Occipital lobe (tissue), 1 donor: ENCODE measurements at regions not wholly inside any gene's neighbourhood (a gene's known extent, or its start where the extent isn't known, plus 50 kb on each side); places are given as distances from the start of the nearest gene placed in this dataset.
"Not testable (repeated sequence)": the region's sequence is repeated elsewhere in the genome, so short reads cannot be mapped to it uniquely, and the experiment has no call there.

Experiments
- DNase-seq: peaks from one replicate; lab custom pipeline; 2025; lab: John Stamatoyannopoulos, UW

GRCh38 chr12:77222336-77222735 is 157.0 kb upstream of the E2F7 start:
- no peak for DNase-seq

DNA sequence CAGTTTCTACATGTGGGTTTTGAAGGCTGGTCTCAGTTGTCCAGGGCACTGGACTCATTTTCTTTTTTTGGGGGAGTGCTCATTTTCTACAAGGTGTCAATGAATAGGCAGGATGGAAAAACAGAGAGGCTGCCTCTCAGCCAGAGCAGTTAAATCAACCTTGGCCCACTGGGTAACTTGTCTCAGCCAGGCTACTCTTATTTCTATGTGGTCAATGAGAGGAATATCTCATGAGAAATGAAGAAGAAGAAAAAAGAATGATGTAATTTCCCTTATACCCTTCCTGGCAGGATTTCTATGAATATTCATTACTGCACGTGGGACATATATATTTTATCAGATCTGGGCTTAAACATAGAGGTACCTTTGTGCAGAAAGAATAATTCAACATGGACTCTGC is 155.2 kb upstream of the E2F7 start:
- DNase-seq, result no peak

DNA sequence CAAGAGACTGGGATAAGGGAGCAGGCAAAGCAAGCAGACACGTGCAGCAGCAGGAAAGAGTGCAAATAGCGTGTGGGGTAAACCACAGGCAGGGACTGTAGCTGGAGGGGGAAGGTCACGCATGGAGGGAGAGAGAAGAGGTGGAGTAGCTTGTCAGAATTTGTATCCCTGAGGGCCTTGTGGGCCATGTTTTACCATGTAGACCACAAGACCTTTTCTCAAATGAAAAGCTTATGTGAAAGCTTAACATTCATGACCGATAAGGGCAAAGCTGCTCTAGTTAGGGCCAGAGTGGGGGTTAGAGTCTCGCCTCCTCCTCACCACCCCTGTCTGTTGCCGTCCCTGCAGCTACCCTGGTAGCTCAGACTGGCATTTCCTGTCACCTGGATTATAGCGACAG is 152.9 kb upstream of the E2F7 start:
- DNase-seq, result no peak

DNA sequence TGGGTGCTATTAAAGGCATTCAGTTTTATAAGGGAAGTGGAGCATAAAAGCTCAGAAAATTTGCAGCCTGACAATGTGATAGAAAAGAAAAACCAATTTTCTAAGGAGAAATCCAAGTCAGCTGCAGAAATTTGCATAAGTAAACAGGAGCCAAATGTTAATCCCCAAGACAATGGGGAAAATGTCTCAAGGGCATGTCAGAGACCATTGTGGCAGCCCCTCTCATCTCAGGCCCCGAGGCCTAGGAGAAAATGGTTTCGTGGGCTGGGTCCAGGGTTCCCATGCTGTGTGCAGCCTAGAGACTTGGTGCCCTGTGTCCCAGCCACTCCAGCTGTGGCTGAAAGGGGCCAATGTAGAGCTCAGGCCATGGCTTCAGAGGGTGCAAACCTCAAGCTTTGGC is 150.8 kb upstream of the E2F7 start:
- not testable (repeated sequence) for DNase-seq

DNA sequence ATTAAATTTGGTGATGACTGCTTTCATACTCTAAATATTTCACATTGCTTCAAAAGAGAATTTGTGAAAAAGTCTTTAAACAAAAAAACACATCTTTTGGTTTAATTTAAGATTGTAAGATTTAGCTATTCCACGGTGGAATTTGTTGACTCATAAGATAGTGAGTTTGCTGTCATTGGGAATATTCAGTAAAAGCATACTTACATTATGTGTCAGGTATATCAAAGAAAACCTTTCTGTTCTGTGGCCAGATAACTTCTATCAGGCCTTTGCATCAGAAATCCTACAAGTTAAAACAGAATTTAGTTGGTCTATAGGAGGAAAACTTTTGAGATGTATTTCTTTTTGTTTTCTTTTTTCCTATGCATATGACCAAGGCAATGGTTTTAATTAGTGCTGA is 148.8 kb upstream of the E2F7 start:
- no peak for DNase-seq

DNA sequence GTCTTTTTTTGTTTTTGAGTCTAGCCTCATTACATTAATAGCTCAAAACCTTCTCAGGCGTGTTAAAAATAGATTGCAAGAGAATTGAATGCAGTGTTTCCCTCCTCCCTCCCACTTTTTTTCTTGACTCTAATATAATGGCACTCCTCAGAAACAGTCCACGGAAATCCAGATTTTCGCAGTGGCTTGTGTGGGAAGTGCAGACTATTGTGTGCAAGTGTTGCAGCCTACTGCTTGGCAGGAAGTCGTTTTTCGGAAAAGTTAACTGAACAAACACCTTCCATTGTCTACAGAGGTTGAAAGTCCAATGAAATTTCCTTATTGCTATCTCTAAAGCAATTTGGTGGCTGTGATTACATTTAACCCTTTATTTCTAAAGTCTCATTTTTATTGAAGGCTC is 147.9 kb upstream of the E2F7 start:
- peak; percentile 16 for DNase-seq

- DNase-seq, result no peak
Observed at GRCh38 chr12:77210724-77211123, 145.4 kb upstream of the E2F7 start.

- no peak for DNase-seq
Observed at GRCh38 chr12:77204083-77204482, 138.7 kb upstream of the E2F7 start.

DNA sequence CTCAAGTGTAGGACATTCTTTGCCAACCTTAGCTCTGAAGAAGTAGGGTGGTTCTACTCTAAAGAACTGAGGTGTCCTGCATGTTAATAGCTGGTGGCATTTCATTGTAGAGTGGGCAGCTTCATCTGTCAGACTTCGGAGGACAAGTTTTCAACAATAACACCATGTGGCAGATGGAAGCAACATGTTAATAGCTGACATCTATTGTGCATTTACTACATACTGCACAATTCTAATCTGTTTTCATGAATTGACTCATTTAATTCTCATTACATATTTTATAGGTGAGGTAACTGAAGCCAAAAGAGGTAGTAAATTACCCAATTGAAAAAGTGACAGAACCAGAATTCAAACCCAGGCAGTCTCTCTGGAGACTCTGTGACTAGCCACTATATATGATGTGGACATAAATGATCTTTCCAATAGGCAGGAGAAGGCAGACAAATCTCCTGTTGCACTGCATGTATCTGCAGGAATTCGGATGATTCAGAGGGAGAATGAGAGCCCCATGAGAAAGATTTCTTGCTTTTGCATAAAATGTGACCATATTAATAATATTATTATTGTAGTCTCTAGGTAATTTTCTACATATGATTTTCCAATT is 137.2 kb upstream of the E2F7 start:
- no peak for DNase-seq

DNA sequence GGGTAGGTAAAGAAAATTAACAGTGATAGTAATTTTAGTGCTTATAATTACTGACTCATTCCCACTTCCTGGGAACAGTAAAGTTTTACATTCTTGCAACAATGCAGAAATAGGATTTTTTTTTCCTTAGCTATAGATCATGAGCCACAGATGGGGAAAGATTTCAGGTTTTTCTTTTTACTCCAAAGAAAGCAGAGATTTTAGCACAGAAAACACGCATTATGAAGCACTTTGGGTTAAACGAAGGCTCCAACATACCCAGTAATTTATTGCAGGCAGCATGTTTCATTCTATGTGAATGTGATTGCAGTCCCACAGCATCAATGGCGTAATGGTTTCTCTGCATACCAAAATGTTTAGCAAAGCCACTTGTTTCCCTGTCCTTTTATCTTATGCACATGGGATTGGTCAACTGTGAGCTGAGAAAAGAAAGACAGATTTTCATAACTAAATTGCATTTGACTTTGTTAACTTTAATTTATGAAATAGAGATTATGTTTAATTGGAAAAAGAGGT is 124.6 kb upstream of the E2F7 start:
- DNase-seq, result no peak

DNA sequence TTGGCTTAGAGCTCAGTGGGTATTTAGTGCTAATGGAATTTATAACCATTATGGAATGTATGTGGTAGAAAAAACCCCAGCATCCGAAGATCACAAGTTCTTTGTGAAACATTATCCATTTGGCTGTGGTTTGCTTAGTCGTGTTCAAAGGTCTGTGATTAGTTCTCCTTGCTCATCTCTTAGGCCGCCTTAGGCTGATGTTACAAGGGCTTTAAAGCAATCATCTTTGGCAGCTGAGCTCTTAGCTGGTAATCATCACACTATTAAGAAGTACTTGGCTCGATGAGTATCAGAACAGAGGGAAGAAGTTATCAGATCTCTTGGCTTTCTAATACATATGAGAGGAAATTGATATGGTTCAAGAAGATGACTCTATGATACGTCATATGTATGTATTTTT is 124.1 kb upstream of the E2F7 start:
- DNase-seq, result no peak

- DNase-seq, result no peak
Observed at GRCh38 chr12:77179515-77179914, 114.1 kb upstream of the E2F7 start.

- DNase-seq, result no peak
Observed at GRCh38 chr12:77167801-77168200, 102.4 kb upstream of the E2F7 start.

DNA sequence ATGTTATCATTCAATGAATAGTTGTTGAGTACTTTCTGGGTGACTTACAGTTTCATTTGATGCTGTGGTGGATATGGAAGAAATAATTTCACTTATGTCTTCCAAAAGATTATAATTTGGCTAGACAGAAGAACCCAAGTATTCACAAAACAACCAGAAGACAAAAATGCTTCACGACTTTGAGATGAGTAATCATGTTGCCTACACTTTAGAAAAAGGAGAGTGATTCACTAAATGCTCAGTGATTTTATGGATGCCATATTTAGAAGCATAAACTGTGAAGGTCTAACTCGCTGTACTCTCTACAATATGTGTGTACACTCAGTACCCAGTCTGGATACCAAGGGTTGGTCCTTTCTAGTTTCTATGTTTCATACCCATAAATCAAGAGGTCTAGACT is 101.3 kb upstream of the E2F7 start:
- DNase-seq, result no peak

DNA sequence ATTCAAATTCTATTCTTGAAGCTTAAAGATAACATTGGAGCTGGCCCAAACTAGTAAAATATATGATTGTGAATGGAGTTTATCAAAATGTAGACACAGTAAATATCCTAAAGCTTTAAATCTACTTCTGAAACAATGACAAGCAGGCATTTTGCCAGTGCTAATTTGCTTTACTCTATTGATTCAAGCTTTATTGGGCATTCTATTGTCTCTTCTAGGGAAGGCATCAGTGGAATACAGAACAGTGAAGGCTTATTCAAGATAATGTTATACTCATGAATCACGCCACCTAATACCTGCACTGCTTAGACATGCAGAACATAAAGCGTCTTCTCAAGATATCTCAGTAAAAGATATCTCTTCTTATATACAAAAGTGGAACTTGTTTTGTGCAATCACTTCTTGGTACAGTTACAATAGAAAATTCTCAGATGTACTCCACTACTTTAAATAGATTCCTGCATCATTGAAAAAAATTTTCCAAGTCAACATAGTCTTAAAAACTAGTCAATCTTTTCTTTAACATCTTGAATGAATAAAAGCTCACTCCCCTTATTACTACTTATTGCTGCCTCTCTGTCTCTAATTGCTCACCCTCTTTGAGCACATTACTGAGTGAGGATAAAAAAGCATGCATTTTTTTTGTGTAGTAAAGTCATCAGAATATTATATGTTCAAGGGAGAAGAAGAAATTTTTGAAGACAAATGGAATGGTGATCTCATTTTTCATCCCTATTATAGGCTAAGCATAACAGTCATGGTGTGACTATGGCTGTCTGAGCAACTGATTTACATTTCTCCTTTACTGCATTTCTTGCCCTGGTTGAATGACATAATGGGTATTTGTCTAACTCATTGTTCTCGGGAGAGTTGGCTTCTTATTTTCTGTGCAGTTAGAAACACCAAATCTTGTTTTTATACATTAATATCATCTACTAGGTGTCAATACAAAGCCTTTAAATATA is 98.0 kb upstream of the E2F7 start:
- DNase-seq, result no peak

- DNase-seq, result no peak
Observed at GRCh38 chr12:77161944-77162343, 96.6 kb upstream of the E2F7 start.

DNA sequence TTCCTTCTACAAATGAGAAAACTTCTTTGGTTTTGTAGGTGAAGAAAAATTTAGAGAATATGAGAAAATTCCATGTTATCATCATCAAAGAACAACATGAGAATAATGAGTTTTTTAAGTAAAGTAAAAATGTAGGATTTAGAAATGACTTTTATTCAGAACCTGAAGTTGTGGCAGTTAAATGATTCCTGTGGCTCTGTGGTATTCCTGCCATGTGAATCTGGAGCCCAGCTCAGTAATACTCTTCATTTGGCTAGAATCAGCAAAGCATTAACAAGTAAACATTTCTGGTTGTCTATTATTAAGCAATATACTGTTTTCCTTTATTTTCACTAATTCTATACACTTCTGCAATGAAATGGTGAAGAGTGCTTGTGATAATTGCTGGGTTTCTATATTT is 95.6 kb upstream of the E2F7 start:
- no peak for DNase-seq

GRCh38 chr12:77153706-77154105 is 88.3 kb upstream of the E2F7 start:
- DNase-seq, result no peak

DNA sequence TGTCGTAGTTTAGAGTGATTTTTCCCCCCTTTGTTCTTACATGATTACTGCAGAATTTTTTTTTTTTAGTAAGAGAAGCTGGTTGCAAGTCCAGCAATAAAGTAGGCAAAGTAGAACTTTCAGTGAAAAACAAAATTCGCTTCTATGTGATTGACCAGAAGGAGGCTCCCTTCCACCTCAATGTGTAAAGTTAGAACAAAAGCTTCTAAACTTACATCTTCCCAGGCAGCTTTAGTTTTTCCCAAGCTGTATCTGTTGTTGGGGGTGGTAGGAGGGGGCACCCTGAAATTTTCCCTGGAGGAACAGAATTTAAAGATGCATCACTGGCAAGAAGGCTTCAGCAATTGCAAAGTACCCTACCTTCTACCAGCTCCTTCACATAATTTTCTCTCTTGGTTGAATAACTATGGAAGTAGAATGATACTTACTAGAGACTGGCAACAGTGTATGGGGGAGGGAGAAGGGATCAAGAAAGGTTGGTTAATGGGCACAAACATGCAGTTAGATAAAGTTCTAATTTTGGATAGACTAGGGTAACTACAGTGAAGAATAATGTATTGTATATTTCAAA is 87.3 kb upstream of the E2F7 start:
- no peak for DNase-seq

DNA sequence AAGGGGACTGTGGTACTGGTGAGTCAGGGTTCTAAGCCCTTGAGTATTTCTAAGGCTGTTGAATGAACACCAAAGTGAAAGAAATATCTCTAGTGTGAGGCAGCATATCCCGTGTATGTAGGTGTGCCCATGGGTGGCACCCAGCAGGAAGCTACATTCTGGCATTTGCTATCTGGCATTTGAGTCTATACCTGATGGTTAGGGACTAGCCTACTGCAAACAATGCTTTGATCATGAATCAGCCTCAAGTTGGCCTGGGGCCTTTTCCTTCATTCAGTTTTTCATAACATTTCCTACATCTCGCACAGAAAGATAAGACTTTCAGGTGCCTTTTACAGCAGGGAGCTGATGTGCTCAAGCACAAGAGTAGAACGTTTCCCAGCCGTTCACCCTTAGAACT is 85.7 kb upstream of the E2F7 start:
- no peak for DNase-seq

DNA sequence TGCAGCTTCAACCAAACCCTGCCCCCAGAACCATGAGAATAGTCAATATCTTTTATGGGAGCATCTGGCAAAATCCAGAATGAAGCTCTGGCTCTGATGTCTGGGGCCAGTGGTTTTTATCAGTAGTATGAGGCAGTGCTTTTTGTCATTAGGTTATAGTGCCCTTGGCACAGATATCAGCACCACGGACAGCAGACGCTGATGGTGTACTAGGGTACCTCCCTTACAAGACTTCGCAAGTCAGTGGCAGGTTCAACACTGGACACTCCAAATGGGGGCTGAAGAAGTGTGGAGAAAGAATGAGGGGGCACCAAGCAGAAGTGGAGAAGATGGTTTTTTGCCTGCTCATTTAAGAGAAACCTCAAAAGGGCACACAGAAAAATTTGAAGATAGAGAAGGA is 68.2 kb upstream of the E2F7 start:
- DNase-seq, result no peak

DNA sequence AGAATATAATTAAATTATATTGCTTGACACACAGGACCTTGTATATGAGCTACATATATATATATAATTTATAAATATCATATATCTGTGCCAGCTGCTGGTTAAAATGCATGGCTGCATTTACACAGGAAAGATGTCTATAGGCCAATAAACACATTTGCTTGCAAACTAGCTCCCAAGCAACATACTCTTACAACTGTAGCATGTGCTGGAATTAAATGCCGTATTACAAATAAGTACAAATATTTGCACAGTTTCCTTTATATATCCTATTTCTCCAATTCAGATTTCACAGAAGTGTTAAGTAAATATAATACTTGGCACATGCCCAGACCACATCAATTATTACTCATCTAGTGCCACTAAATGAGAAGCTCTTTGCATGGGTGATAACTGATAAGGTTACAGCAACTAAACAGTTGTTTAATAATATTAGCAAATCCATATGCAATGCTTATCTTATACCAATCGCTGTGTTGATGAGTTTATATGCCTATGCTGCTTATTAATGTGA is 66.7 kb upstream of the E2F7 start:
- no peak for DNase-seq
